ENCODE measurements at regions not wholly inside any gene's neighbourhood (a gene's known extent, or its start where the extent isn't known, plus 50 kb on each side); places are given as distances from the start of the nearest gene placed in this dataset.

DNA sequence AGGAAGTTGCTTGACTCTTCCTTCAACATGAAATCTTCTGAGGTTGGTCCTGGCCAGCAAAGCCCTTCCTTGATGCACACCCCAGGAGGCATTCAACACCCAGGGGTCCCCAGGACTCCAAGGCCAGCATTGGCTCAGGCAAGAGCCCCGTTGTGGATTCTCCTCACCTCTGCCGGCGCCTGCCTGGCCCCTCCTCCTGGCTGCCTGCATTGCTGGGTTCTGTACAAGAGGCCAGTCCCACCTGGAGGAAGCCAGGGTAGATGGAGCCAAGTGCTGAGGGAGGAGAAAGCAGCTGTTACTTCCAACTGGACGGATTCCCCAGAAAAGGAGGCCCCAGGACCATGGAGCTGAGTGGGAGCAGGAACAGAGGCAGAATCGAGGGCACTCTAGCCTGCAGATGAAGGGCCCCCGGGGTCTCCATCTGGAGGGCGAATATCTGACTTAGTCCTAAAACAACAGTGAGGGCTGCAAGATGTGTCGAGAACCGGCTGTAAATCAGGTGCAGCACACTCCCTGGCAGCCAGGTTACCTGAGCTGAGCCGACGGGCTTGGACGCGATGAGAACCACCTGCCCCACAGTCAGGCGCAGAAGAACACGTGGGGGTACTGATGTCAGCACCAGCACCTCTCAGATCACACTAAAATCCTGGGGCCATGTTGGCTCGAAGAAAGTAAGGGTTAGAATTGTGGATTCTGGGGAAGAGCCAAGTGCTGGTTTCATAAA is 399.6 kb upstream of the SALL3 start:
- TF ChIP-seq YY1 (IDR thresholded peaks at IDR 0.05; ENCODE audit: insufficient read depth, insufficient read length) (no peak), ZNF274 (IDR thresholded peaks at IDR 0.05; ENCODE audit: low read depth, low read length) (no peak), SUZ12 (IDR thresholded peaks at IDR 0.05; ENCODE audit: extremely low read depth, insufficient read depth, insufficient read length) (no peak)
